Vagina (tissue), 2 donors: ENCODE measurements at regions not wholly inside any gene's neighbourhood (a gene's known extent, or its start where the extent isn't known, plus 50 kb on each side); places are given as distances from the start of the nearest gene placed in this dataset.
"Not testable (repeated sequence)": the region's sequence is repeated elsewhere in the genome, so short reads cannot be mapped to it uniquely, and the experiment has no call there.

ENCODE experiments used
- DNase-seq, 2 donors: peaks; one replicate each; pipeline ENCODE4 v3.0.0-alpha.2; 2017; ENCODE audit errors: extremely low spot score in 2 of 2
- H3K27ac ChIP-seq: fragments of 200-600 bp; sonication (generic); one replicate; pipeline ENCODE4 v1.5.1; 2019
- H3K27me3 ChIP-seq: fragments of 200-600 bp; sonication (generic); one replicate; pipeline ENCODE4 v1.5.1; 2019
- H3K36me3 ChIP-seq, 2 donors: fragments of 200-600 bp; sonication (generic); one replicate each; pipeline ENCODE4 v1.5.1; 2017 to 2019
- H3K4me1 ChIP-seq: fragments of 200-600 bp; sonication (generic); one replicate; pipeline ENCODE4 v1.5.1; 2019
- H3K4me3 ChIP-seq, 2 donors: fragments of 200-600 bp; sonication (generic); 1 replicate in 1 of 2; 2 replicates in 1 of 2; pipeline ENCODE4 v1.5.1; 2016 to 2019
- H3K9me3 ChIP-seq: fragments of 200-600 bp; sonication (generic); one replicate; pipeline ENCODE4 v1.5.1; 2019
- POLR2A ChIP-seq, 2 donors: fragments of 450-650 bp; IDR thresholded peaks; one replicate each; pipeline ENCODE4 v1.6.1; 2017; ENCODE audit warnings: antibody characterized with exemption in 2 of 2, mild to moderate bottlenecking in 2 of 2, moderate library complexity in 2 of 2
- POLR2AphosphoS5 ChIP-seq, 2 donors: sonication (generic); formaldehyde crosslinking; IDR thresholded peaks; one replicate each; pipeline ENCODE4 v1.9.0; 2017; ENCODE audit warnings: antibody characterized with exemption in 2 of 2, mild to moderate bottlenecking in 2 of 2, low read depth in 1 of 2; ENCODE audit not compliant: insufficient read depth in 1 of 2
- intact Hi-C: fragments of 100-400 bp; cut with DNase I; formaldehyde crosslinking; loops from one replicate; pipeline ENCODE4 v1.15.1; 2023
- TF ChIP-seq, protein P1 (sequence below), 3 experiments: fragments of 450-650 bp in 2 of 3; fragments of 200-600 bp in 1 of 3; sonication (generic) in 1 of 3; IDR thresholded peaks; one replicate each; pipeline ENCODE4 v1.5.1; 2017 to 2019; ENCODE audit warnings: antibody characterized with exemption in 3 of 3, mild to moderate bottlenecking in 2 of 3, moderate library complexity in 2 of 3

DNA sequence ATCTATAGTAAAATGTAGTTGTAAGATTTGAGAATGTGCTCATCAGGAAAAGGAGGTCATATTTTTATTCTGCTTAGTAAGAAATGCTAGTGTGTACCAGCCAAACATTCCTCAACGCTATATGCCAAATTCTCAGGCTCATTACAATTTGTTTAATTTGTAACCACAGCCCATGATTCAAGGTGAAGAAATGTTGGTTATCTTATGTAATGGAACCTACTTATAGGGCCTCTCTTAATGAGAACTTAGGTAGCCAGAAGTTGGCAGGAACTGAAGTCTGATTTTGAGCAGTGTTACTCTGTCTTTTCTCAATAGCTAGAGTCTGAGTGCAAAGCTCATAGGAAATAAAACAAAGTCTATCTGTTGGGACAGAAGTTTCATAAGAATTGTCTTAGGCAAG, 595.0 kb downstream of the GLUD2 start:
- DNase-seq, result no peak
- TF ChIP-seq POLR2AphosphoS5 (IDR thresholded peaks at IDR 0.05; ENCODE audit: insufficient read depth in 1 of 2, low read depth in 1 of 2), result no peak
- Histone ChIP-seq H3K4me1 (no peaks in the 10 kb centered on the region), H3K4me3 (no peak overlapping the region), H3K36me3 (no peaks in the 10 kb centered on the region), H3K27me3 (no peaks in the 10 kb centered on the region), H3K27ac (no peak overlapping the region), H3K9me3 (no peaks in the 10 kb centered on the region)
- intact Hi-C loops, result no loop called here

DNA sequence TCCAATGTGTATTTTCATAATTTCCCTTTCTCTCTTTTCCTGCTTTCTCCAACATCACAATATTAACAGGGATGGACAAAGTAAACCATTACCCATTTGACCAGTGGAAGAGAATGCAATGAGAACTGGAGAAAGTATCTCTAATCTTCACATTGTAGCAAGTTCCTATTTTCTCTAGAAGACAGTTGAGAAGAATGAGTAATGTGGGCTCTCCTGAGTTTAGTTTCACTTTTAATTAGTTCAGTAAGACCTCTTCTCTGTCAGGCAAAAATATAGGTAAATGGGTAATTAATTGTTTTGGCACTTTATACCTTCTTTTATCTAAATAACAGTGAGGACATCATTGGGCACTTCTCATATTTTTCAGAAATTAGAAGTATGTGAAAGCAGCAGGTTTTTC, 602.0 kb downstream of the GLUD2 start:
- intact Hi-C loops, result no loop called here
- Histone ChIP-seq H3K27me3 (no peaks in the 10 kb centered on the region), H3K36me3 (no peaks in the 10 kb centered on the region), H3K9me3 (no peaks in the 10 kb centered on the region), H3K27ac (no peak overlapping the region), H3K4me3 (no peak overlapping the region), H3K4me1 (no peaks in the 10 kb centered on the region)
- TF ChIP-seq POLR2A (IDR thresholded peaks at IDR 0.05), result no peak
- TF ChIP-seq, protein P1, sequence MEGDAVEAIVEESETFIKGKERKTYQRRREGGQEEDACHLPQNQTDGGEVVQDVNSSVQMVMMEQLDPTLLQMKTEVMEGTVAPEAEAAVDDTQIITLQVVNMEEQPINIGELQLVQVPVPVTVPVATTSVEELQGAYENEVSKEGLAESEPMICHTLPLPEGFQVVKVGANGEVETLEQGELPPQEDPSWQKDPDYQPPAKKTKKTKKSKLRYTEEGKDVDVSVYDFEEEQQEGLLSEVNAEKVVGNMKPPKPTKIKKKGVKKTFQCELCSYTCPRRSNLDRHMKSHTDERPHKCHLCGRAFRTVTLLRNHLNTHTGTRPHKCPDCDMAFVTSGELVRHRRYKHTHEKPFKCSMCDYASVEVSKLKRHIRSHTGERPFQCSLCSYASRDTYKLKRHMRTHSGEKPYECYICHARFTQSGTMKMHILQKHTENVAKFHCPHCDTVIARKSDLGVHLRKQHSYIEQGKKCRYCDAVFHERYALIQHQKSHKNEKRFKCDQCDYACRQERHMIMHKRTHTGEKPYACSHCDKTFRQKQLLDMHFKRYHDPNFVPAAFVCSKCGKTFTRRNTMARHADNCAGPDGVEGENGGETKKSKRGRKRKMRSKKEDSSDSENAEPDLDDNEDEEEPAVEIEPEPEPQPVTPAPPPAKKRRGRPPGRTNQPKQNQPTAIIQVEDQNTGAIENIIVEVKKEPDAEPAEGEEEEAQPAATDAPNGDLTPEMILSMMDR (IDR thresholded peaks at IDR 0.05), result no peak
- TF ChIP-seq POLR2AphosphoS5 (IDR thresholded peaks at IDR 0.05; ENCODE audit: insufficient read depth in 1 of 2, low read depth in 1 of 2), result no peak
- no peak for DNase-seq

DNA sequence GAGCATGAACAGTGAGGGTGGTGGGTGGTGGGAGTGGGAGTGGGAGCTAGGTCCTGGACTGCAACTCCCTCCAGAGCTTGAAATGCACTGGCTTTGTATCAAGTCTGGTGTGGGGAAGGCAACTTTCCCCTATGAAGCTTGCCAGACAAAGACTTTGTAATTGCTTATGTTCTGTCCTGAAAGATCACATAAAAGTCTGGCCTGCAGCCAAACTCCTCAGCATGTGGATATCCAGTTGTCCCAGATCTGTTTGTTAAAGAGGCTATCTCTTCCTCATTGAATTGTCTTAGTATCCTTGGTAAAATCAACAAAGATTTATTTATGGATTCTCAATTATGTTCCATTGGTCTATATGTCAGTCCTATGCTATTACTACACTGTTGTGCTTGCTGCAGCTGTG, 607.9 kb downstream of the GLUD2 start:
- Histone ChIP-seq H3K27me3 (no peaks in the 10 kb centered on the region), H3K27ac (no peak overlapping the region), H3K4me1 (no peaks in the 10 kb centered on the region), H3K4me3 (no peak overlapping the region), H3K9me3 (no peaks in the 10 kb centered on the region), H3K36me3 (no peaks in the 10 kb centered on the region)
- intact Hi-C loops, result no loop called here
- TF ChIP-seq POLR2A (IDR thresholded peaks at IDR 0.05) (no peak), POLR2AphosphoS5 (IDR thresholded peaks at IDR 0.05; ENCODE audit: insufficient read depth in 1 of 2, low read depth in 1 of 2) (no peak)
- TF ChIP-seq, protein P1 (IDR thresholded peaks at IDR 0.05), result no peak
- DNase-seq, result no peak

DNA sequence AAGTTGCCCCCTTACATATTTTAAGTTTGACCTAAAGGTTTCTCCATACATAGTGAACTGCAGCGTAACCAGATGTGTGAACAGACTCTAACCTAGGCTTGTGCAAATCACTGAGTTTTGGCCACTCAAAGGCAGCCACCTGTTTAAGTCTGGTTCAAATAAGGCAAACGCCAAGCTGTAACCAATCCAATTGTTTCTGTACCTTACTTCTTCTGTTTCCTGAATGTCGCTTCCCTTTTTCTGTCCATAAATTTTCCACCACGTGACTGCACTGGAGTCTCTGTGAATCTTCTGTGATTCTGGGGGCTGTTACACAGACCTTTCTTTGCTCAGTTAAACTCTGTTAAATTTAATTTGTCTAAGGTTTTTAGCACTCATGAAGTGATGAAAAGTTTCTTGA, 618.8 kb downstream of the GLUD2 start:
- Histone ChIP-seq H3K4me1 (no peaks in the 10 kb centered on the region), H3K4me3 (no peak overlapping the region), H3K27ac (no peak overlapping the region), H3K27me3 (no peaks in the 10 kb centered on the region), H3K9me3 (no peaks in the 10 kb centered on the region), H3K36me3 (no peaks in the 10 kb centered on the region)
- TF ChIP-seq POLR2AphosphoS5 (IDR thresholded peaks at IDR 0.05; ENCODE audit: insufficient read depth in 1 of 2, low read depth in 1 of 2) (no peak), POLR2A (IDR thresholded peaks at IDR 0.05) (no peak)
- TF ChIP-seq, protein P1 (IDR thresholded peaks at IDR 0.05), result no peak
- intact Hi-C loops, result no loop called here
- no peak for DNase-seq

DNA sequence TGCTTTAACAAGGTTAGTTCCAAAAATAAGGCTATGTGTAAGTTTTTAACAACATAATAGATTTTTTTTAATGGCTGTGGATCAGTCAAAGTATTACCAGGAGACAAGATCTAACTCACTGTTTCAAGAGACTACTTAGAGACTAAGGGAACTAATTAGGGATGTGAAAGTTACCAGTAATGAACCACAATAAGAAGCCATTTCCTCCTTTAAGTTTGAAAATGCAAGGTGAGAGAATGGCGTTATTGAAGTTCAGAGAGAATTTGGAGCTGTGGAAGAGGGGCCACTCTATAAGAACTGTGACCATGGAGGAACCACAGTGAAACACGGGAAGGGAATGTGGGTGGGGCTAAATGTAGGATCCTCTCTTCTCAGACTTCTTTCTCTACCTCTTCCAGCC, 624.2 kb downstream of the GLUD2 start:
- no peak for TF ChIP-seq POLR2A (IDR thresholded peaks at IDR 0.05)
- TF ChIP-seq POLR2AphosphoS5 (IDR thresholded peaks at IDR 0.05; ENCODE audit: insufficient read depth in 1 of 2, low read depth in 1 of 2), result no peak
- TF ChIP-seq, protein P1 (IDR thresholded peaks at IDR 0.05), result no peak
- intact Hi-C loops, result no loop called here
- H3K9me3 ChIP-seq, result no peaks in the 10 kb centered on the region
- DNase-seq, result no peak
- no peaks in the 10 kb centered on the region for H3K36me3 ChIP-seq
- H3K27me3 ChIP-seq, result no peaks in the 10 kb centered on the region
- no peak overlapping the region for H3K4me3 ChIP-seq
- H3K4me1 ChIP-seq, result no peaks in the 10 kb centered on the region
- no peak overlapping the region for H3K27ac ChIP-seq

DNA sequence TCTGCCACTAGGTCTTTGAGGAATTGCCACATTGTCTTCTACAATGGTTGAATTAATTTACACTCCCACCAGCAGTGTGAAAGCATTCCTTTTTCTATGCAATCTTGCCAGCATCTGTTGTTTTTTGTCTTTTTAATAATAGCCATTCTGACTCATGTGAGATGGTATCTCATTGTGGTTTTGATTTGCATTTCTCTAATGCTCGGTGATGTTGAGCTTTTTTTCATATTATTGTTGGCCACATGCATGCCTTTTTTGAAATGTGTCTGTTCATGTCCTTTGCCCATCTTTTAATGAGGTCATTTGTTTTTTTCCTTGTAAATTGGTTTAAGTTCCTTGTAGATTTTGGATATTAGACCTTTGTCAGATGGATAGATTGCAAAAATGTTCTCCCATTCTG, 661.8 kb downstream of the GLUD2 start:
- H3K4me1 ChIP-seq, H3K27me3 ChIP-seq, intact Hi-C loops, H3K9me3 ChIP-seq, H3K27ac ChIP-seq, DNase-seq, H3K36me3 ChIP-seq, H3K4me3 ChIP-seq: not testable (repeated sequence)
